22Rv1 (cell line): ENCODE measurements at regions not wholly inside any gene's neighbourhood (a gene's known extent, or its start where the extent isn't known, plus 50 kb on each side); places are given as distances from the start of the nearest gene placed in this dataset.

ENCODE experiments used
- H3K27ac ChIP-seq: fragments of 450-650 bp; 2 replicates; pipeline ENCODE4 v1.5.1; 2017
- ZFX ChIP-seq: fragments of 450-650 bp; IDR thresholded peaks from 2 replicates; pipeline ENCODE4 v1.6.1; 2017; ENCODE audit warnings: antibody characterized with exemption, borderline replicate concordance
- TF ChIP-seq, protein P1 (sequence below): fragments of 450-650 bp; IDR thresholded peaks from 2 replicates; pipeline ENCODE4 v1.5.1; 2017; ENCODE audit warnings: mild to moderate bottlenecking

DNA sequence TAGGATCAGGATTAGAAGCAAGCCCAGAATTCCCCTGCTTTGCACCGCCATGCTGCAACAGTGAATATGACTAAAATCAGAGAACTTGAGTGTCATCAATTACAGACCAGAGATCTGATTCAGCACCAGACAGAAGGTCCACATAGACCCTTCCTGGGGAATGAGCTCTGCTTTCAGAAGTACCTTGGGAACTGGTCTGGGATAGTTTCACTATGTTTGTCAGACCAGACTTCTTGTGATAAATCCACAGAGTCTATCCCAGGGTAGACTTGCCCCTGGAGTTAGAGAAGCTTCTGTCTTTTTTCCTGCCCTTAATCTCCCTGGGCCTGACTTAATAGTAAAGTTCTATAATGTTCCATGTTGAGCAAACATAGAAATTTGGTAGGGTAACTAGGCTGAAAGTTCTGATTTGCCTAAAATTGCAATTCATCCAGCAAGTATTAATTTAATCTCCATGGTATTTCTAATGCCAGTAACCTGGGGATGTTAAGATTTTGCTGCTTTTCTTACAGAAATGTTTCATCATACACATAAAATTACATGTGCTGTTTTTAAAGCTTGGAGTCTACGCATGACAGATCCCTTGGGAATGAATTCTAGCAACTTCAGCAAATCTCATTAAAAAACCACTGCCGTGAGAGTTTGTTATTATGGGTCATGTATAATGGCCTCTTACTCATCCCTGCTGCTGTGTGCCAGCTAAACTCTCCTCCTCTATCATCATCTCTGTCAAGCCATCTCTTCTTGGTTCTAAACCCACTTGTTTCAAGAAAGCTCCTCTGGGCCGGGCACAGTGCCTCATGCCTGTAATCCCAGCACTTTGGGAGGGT, 61.3 kb upstream of the METAP2 start:
- TF ChIP-seq, protein P1, sequence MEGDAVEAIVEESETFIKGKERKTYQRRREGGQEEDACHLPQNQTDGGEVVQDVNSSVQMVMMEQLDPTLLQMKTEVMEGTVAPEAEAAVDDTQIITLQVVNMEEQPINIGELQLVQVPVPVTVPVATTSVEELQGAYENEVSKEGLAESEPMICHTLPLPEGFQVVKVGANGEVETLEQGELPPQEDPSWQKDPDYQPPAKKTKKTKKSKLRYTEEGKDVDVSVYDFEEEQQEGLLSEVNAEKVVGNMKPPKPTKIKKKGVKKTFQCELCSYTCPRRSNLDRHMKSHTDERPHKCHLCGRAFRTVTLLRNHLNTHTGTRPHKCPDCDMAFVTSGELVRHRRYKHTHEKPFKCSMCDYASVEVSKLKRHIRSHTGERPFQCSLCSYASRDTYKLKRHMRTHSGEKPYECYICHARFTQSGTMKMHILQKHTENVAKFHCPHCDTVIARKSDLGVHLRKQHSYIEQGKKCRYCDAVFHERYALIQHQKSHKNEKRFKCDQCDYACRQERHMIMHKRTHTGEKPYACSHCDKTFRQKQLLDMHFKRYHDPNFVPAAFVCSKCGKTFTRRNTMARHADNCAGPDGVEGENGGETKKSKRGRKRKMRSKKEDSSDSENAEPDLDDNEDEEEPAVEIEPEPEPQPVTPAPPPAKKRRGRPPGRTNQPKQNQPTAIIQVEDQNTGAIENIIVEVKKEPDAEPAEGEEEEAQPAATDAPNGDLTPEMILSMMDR: no peak
- no peak for TF ChIP-seq ZFX
- no peak overlapping the region for H3K27ac ChIP-seq

DNA sequence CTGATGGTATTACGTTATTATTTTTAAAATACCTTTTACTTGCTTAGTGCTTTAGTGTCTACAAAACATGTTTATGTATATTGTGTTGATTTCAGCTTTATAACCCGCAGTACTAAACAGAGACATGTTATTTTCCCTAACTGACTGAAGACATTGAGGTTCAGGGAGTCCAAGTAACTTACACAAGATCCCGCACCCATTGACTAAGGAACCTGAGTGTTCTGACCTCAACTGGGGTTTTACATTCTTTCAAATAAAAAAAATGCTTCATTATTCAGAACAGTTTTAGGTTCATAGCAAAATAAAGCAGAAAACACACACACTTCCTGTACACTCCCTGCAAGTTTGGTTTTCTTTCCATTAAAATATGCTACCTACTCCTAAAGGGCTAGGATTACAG, 60.4 kb upstream of the METAP2 start:
- TF ChIP-seq, protein P1: no peak
- no peak for TF ChIP-seq ZFX
- no peak overlapping the region for H3K27ac ChIP-seq

DNA sequence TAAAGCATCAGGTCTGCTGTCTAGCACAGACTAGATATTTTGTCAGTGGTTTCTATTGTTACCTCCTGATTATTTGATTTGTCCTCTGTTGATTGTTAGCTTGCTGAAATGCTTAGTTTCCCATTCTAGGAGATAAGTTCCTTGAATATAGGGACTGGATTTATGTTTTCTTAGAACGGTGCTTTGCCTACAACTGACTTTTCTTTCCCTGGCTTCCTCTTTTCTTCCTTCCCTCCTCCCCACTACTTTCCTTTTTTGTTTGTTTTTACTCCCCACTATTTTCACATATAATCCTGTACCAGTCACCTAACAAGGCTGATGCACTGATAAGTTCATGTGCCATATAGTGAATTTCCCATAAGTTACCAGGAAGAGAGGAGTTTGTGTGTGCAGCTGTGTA, 58.5 kb upstream of the METAP2 start:
- no peak overlapping the region for H3K27ac ChIP-seq
- no peak for TF ChIP-seq ZFX
- TF ChIP-seq, protein P1: no peak

DNA sequence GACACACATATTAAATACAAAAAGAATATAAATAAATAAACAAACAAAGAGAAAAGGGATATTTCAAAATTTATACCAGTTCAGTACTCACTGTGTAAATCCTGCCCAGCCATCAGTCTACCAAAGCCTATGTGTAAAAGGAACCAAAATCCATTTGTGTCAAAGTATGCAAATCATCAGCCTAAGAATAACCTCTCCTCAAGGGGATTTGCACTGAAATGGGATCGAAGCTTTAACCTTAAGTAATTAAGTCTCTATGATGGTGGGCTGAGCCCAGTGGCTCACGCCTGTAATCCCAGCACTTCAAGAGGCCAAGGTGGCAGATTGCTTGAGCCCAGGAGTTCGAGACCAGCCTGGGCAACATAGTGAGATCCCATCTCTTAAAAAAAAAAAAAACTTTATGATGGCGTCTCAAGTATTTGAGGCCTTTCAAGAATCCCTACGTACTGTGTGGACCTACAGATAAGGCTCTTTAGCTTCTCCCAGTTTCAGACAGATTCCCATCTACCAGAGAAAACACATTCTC, 57.8 kb upstream of the METAP2 start:
- TF ChIP-seq ZFX: no peak
- TF ChIP-seq, protein P1: no peak

DNA sequence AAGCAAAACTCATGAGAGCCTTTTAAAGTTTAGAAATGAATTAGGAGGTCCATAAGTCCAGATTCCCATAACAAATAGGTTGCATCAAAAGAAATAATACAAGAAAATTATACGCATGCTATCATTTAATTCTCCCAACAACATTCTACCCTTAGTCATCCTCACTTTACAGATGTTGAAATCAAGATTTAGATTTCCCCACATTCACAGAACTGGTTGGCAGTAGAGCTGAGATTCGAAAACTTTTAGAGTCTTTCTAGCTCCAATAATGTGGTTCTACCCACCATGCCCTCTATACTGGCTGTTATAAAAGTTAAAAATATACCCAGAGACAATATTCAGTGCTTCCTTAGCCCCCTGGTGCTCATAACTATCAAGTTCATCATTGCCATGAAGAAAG, 56.6 kb upstream of the METAP2 start:
- H3K27ac ChIP-seq: no peak overlapping the region
- TF ChIP-seq, protein P1: no peak
- TF ChIP-seq ZFX: no peak

More for the DNA sequence above, 57.8 kb upstream of the METAP2 start:
- no peak overlapping the region for H3K27ac ChIP-seq

DNA sequence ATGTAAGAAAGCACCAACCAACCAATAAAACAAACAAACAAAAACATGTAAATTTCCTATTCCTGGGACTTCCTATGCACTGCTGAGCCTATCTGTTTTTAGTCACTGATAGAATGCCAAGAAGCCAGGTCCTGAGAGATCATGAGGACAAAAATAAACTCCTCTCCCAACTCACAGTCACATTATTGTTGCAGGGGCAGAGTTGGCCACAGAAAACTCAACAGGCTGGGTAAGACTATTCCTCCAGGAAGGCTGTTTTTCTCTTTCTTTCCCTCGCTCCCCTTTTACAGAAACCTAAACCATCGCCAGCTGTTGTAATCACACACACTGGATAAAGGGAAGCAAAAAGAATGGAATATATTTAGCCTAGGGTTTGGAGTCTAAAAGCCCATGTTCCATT, 55.8 kb upstream of the METAP2 start:
- TF ChIP-seq, protein P1: no peak
- TF ChIP-seq ZFX: no peak
- H3K27ac ChIP-seq: no peak overlapping the region
